CD8-positive, alpha-beta memory T cell (primary cell): ENCODE measurements at regions not wholly inside any gene's neighbourhood (a gene's known extent, or its start where the extent isn't known, plus 50 kb on each side); places are given as distances from the start of the nearest gene placed in this dataset.

Experiments
- CTCF ChIA-PET: fragments of 350-600 bp; sonication (Branson Sonifier 250); formaldehyde crosslinking; loops from one replicate; lab custom pipeline; 2021; ENCODE audit warnings: antibody characterized with exemption; lab: Charles Lee
- POLR2A ChIA-PET: fragments of 350-600 bp; sonication (Branson Sonifier 250); formaldehyde crosslinking; loops from one replicate; lab custom pipeline; 2021; ENCODE audit warnings: antibody characterized with exemption; lab: Charles Lee
- DNase-seq, 5 donors: peaks; one replicate each; pipeline versions ENCODE4 v3.0.0 to v3.0.0-alpha.2; 2020 to 2022; ENCODE audit warnings: mixed read lengths in 1 of 5
- H3K27ac ChIP-seq: one replicate; pipeline ENCODE4 v1.7.0; 2013; ENCODE audit warnings: low read depth, mild to moderate bottlenecking, low read length, moderate library complexity
- H3K27me3 ChIP-seq: 2 replicates; pipeline ENCODE4 v1.7.0; 2013; ENCODE audit warnings: low read length, mild to moderate bottlenecking; ENCODE audit not compliant: insufficient read depth, poor library complexity, severe bottlenecking
- H3K36me3 ChIP-seq: 2 replicates; pipeline ENCODE4 v1.7.0; 2013; ENCODE audit warnings: mild to moderate bottlenecking, low read length, moderate library complexity; ENCODE audit not compliant: insufficient read depth
- H3K4me1 ChIP-seq: 2 replicates; pipeline ENCODE4 v1.7.0; 2013; ENCODE audit warnings: mild to moderate bottlenecking, low read length, moderate library complexity; ENCODE audit not compliant: insufficient read depth
- H3K4me3 ChIP-seq: 2 replicates; pipeline ENCODE4 v1.7.0; 2013; ENCODE audit warnings: mild to moderate bottlenecking, low read length
- H3K9me3 ChIP-seq: 2 replicates; pipeline ENCODE4 v1.7.0; 2013; ENCODE audit warnings: mild to moderate bottlenecking, low read length
- H3K27ac Mint-ChIP-seq, 8 donors: one replicate each; pipeline ENCODE4 v1.8.0; 2020 to 2021; ENCODE audit warnings: mixed read lengths in 8 of 8, mild to moderate bottlenecking in 6 of 8, inconsistent platforms in 3 of 8, moderate library complexity in 3 of 8
- H3K27me3 Mint-ChIP-seq, 2 donors: one replicate each; pipeline ENCODE4 v1.8.0; 2020 to 2021; ENCODE audit warnings: mixed read lengths in 2 of 2, mild to moderate bottlenecking in 1 of 2, moderate library complexity in 1 of 2
- H3K36me3 Mint-ChIP-seq, 3 donors: one replicate each; pipeline ENCODE4 v1.8.0; 2020 to 2021; ENCODE audit warnings: mixed read lengths in 3 of 3, inconsistent platforms in 1 of 3, mild to moderate bottlenecking in 1 of 3
- H3K4me1 Mint-ChIP-seq, 3 donors: one replicate each; pipeline ENCODE4 v1.8.0; 2020 to 2021; ENCODE audit warnings: mixed read lengths in 3 of 3, inconsistent platforms in 1 of 3, mild to moderate bottlenecking in 1 of 3
- H3K4me3 Mint-ChIP-seq, 7 donors: one replicate each; pipeline ENCODE4 v1.8.0; 2020 to 2021; ENCODE audit warnings: mixed read lengths in 7 of 7, mild to moderate bottlenecking in 6 of 7, moderate library complexity in 4 of 7, inconsistent platforms in 2 of 7
- H3K9me3 Mint-ChIP-seq, 5 donors: one replicate each; pipeline ENCODE4 v1.8.0; 2020 to 2022; ENCODE audit warnings: mixed read lengths in 5 of 5, mild to moderate bottlenecking in 3 of 5, moderate library complexity in 2 of 5, inconsistent platforms in 1 of 5

- CTCF ChIA-PET, result no interaction called here
- Mint-ChIP-seq H3K36me3 (no peaks in the 10 kb centered on the region), H3K27ac (no peak overlapping the region), H3K4me1 (peaks cover 0 to 5% (median 3%) of the 10 kb centered on the region in 3 donors), H3K4me3 (no peak overlapping the region), H3K27me3 (peaks cover 9 to 17% of the 10 kb centered on the region in 2 donors), H3K9me3 (peaks cover 0 to 6% (median 0%) of the 10 kb centered on the region in 5 donors)
- Histone ChIP-seq H3K4me3 (no peak overlapping the region), H3K9me3 (no peaks in the 10 kb centered on the region), H3K27me3 (no peaks in the 10 kb centered on the region), H3K4me1 (no peaks in the 10 kb centered on the region), H3K27ac (no peak overlapping the region), H3K36me3 (no peaks in the 10 kb centered on the region)
- POLR2A ChIA-PET, result no interaction called here
- DNase-seq, result no peak
These were observed 70.3 kb upstream of the MROH9 start for GRCh38 chr1:170864876-170865538.

GRCh38 chr1:170866646-170867045, 68.7 kb upstream of the MROH9 start:
- Mint-ChIP-seq H3K27ac (no peak overlapping the region), H3K9me3 (peaks cover 0 to 7% (median 0%) of the 10 kb centered on the region in 5 donors), H3K4me1 (peaks cover 0 to 5% (median 3%) of the 10 kb centered on the region in 3 donors), H3K27me3 (peaks cover 12 to 18% of the 10 kb centered on the region in 2 donors), H3K4me3 (no peak overlapping the region), H3K36me3 (no peaks in the 10 kb centered on the region)
- CTCF ChIA-PET, result no interaction called here
- Histone ChIP-seq H3K4me1 (no peaks in the 10 kb centered on the region), H3K36me3 (no peaks in the 10 kb centered on the region), H3K9me3 (no peaks in the 10 kb centered on the region), H3K4me3 (no peak overlapping the region), H3K27me3 (no peaks in the 10 kb centered on the region), H3K27ac (no peak overlapping the region)
- POLR2A ChIA-PET, result no interaction called here
- DNase-seq, result no peak

GRCh38 chr1:170871868-170872267, 63.5 kb upstream of the MROH9 start:
- ChIA-PET POLR2A (no interaction called here), CTCF (no interaction called here)
- Histone ChIP-seq H3K9me3 (no peaks in the 10 kb centered on the region), H3K27me3 (no peaks in the 10 kb centered on the region), H3K27ac (no peak overlapping the region), H3K4me1 (no peaks in the 10 kb centered on the region), H3K4me3 (no peak overlapping the region), H3K36me3 (no peaks in the 10 kb centered on the region)
- no peak for DNase-seq
- Mint-ChIP-seq H3K4me1 (no peaks in the 10 kb centered on the region), H3K27me3 (peaks cover 19 to 31% of the 10 kb centered on the region in 2 donors), H3K36me3 (no peaks in the 10 kb centered on the region), H3K9me3 (peaks cover 0 to 10% (median 0%) of the 10 kb centered on the region in 5 donors), H3K27ac (no peak overlapping the region), H3K4me3 (no peak overlapping the region)

DNA sequence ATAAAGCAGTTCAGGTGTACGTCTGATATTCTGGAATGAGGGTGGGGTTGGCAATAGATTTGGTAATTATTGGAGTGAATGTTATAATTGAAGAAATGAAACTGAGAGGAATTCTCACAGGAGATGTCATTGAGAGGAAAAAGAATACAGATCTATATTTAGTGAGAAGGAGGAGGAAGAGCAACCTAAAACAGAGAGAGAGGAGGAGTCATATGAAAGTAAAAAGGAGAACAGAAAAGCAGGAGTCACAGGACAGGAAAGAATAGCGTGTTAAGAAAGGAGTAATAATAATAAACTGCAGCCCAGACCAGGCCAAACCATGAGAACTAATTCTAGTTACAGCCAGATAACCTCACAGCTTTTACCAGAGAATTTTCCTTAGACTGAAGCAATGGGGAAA, 62.7 kb upstream of the MROH9 start:
- no peaks in the 10 kb centered on the region for H3K4me1 ChIP-seq
- no peak overlapping the region for H3K27ac ChIP-seq
- H3K27me3 Mint-ChIP-seq, result peaks cover 19 to 31% of the 10 kb centered on the region in 2 donors
- no peaks in the 10 kb centered on the region for H3K36me3 ChIP-seq
- H3K27me3 ChIP-seq, result no peaks in the 10 kb centered on the region
- no peaks in the 10 kb centered on the region for H3K4me1 Mint-ChIP-seq
- no peaks in the 10 kb centered on the region for H3K9me3 ChIP-seq
- ChIA-PET CTCF (no interaction called here), POLR2A (no interaction called here)
- H3K27ac Mint-ChIP-seq, result no peak overlapping the region
- no peak overlapping the region for H3K4me3 Mint-ChIP-seq
- H3K4me3 ChIP-seq, result no peak overlapping the region
- peaks cover 0 to 10% (median 0%) of the 10 kb centered on the region in 5 donors for H3K9me3 Mint-ChIP-seq
- no peak for DNase-seq
- H3K36me3 Mint-ChIP-seq, result no peaks in the 10 kb centered on the region

DNA sequence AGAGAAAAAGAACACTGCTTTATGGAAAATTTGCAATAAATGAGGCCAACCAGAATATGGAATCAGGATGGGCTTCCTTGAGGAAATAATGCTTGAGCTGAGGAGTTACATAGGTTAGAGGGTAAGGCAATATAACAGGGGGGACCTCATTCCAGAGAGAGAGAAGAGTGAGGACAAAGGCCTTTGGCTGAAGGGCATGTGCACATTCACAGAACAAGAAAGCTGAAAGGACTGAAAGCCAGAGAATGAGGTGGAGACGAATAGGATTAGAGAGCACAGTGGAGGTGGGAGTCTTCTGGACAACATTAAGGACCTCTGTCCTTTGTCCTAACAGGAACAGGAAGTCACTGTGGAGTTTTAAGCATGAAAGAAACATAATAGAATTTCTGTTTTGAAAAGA, 60.7 kb upstream of the MROH9 start:
- H3K9me3 ChIP-seq, result no peaks in the 10 kb centered on the region
- DNase-seq, result no peak

GRCh38 chr1:170881268-170882265, 53.8 kb upstream of the MROH9 start:
- no peaks in the 10 kb centered on the region for H3K4me1 ChIP-seq
- DNase-seq, result no peak
- no peaks in the 10 kb centered on the region for H3K36me3 ChIP-seq
- H3K4me3 Mint-ChIP-seq, result no peak overlapping the region
- H3K4me1 Mint-ChIP-seq, result no peaks in the 10 kb centered on the region
- H3K27me3 ChIP-seq, result no peaks in the 10 kb centered on the region
- no peak overlapping the region for H3K27ac Mint-ChIP-seq
- no peak overlapping the region for H3K27ac ChIP-seq
- peaks cover 0 to 5% (median 2%) of the 10 kb centered on the region in 5 donors for H3K9me3 Mint-ChIP-seq
- POLR2A ChIA-PET, result no interaction called here
- H3K9me3 ChIP-seq, result no peaks in the 10 kb centered on the region
- CTCF ChIA-PET, result no interaction called here
- no peaks in the 10 kb centered on the region for H3K36me3 Mint-ChIP-seq
- H3K4me3 ChIP-seq, result no peak overlapping the region
- peaks cover 0 to 2% of the 10 kb centered on the region in 2 donors for H3K27me3 Mint-ChIP-seq

More for the DNA sequence above, 60.7 kb upstream of the MROH9 start:
- H3K4me1 ChIP-seq, result no peaks in the 10 kb centered on the region
- no peak overlapping the region for H3K4me3 ChIP-seq
- ChIA-PET POLR2A (no interaction called here), CTCF (no interaction called here)
- H3K36me3 ChIP-seq, result no peaks in the 10 kb centered on the region
- H3K4me1 Mint-ChIP-seq, result no peaks in the 10 kb centered on the region
- H3K36me3 Mint-ChIP-seq, result no peaks in the 10 kb centered on the region
- peaks cover 0 to 9% (median 2%) of the 10 kb centered on the region in 5 donors for H3K9me3 Mint-ChIP-seq
- H3K27me3 ChIP-seq, result no peaks in the 10 kb centered on the region
- H3K4me3 Mint-ChIP-seq, result no peak overlapping the region
- H3K27me3 Mint-ChIP-seq, result peaks cover 10 to 28% of the 10 kb centered on the region in 2 donors
- H3K27ac Mint-ChIP-seq, result peak overlapping the region in 1 of 8 donors; percentile 51
- no peak overlapping the region for H3K27ac ChIP-seq
